OCI-LY1 (cell line): ENCODE measurements at regions not wholly inside any gene's neighbourhood (a gene's known extent, or its start where the extent isn't known, plus 50 kb on each side); places are given as distances from the start of the nearest gene placed in this dataset.

Experiments used
- H2AFZ ChIP-seq: fragments of 200-600 bp; sonication (generic), shearing (Covaris generic); 2 replicates; pipeline ENCODE4 v1.6.0; 2014; ENCODE audit warnings: antibody characterized with exemption, mild to moderate bottlenecking, low read length
- H3F3A ChIP-seq: fragments of 200-600 bp; sonication (generic), shearing (Covaris generic); 2 replicates; pipeline ENCODE4 v1.6.0; 2014; ENCODE audit warnings: mild to moderate bottlenecking, antibody characterized with exemption, low read length, moderate library complexity; ENCODE audit not compliant: insufficient read depth
- H3K27ac ChIP-seq: fragments of 200-600 bp; sonication (generic); 2 replicates; pipeline ENCODE4 v1.5.1; 2014; ENCODE audit warnings: low read length, mixed run types, mild to moderate bottlenecking, low read depth; ENCODE audit not compliant: poor library complexity, severe bottlenecking
- H3K27me3 ChIP-seq: fragments of 200-600 bp; sonication (generic); 2 replicates; pipeline ENCODE4 v1.6.0; 2014; ENCODE audit warnings: antibody characterized with exemption, mild to moderate bottlenecking, low read length, moderate library complexity; ENCODE audit not compliant: insufficient read depth
- H3K36me3 ChIP-seq: fragments of 200-600 bp; sonication (generic); 2 replicates; pipeline ENCODE4 v1.6.1; 2014; ENCODE audit warnings: mild to moderate bottlenecking, antibody characterized with exemption, low read length, moderate library complexity, mixed read lengths; ENCODE audit not compliant: insufficient read depth
- H3K4me1 ChIP-seq: fragments of 200-600 bp; sonication (generic); 2 replicates; pipeline ENCODE4 v1.5.1; 2014; ENCODE audit warnings: mild to moderate bottlenecking, low read length, moderate library complexity; ENCODE audit not compliant: insufficient read depth, severe bottlenecking
- H3K4me2 ChIP-seq: fragments of 200-600 bp; sonication (generic), shearing (Covaris generic); 2 replicates; pipeline ENCODE4 v1.6.1; 2014; ENCODE audit warnings: low read length
- H3K4me3 ChIP-seq: fragments of 200-600 bp; sonication (generic); 2 replicates; pipeline ENCODE4 v1.5.1; 2014; ENCODE audit warnings: low read length, low read depth, mild to moderate bottlenecking, mixed read lengths; ENCODE audit not compliant: poor library complexity, severe bottlenecking
- H3K79me2 ChIP-seq: fragments of 200-600 bp; shearing (Covaris generic); 2 replicates; pipeline ENCODE4 v1.6.1; 2016; ENCODE audit warnings: mixed run types, low read length, mixed read lengths; ENCODE audit not compliant: insufficient read depth
- H3K9ac ChIP-seq: fragments of 200-600 bp; sonication (generic), shearing (Covaris generic); 2 replicates; pipeline ENCODE4 v1.6.1; 2014; ENCODE audit warnings: mild to moderate bottlenecking, low read length, mixed read lengths
- H3K9me2 ChIP-seq: fragments of 200-600 bp; sonication (generic), shearing (Covaris generic); 2 replicates; pipeline ENCODE4 v1.6.1; 2014; ENCODE audit warnings: low read depth, mild to moderate bottlenecking, low read length, mixed read lengths
- H3K9me3 ChIP-seq: fragments of 200-600 bp; shearing (Covaris generic); 2 replicates; pipeline ENCODE4 v1.6.1; 2014; ENCODE audit warnings: low read length, mixed read lengths
- H4K20me1 ChIP-seq: fragments of 200-600 bp; sonication (generic), shearing (Covaris generic); 2 replicates; pipeline ENCODE4 v1.6.0; 2016; ENCODE audit warnings: mild to moderate bottlenecking, low read length; ENCODE audit not compliant: insufficient read depth
- CTCF ChIP-seq: fragments of 200-600 bp; sonication (generic), shearing (Covaris generic); IDR thresholded peaks from 2 replicates; pipeline ENCODE4 v1.5.1; 2017; ENCODE audit warnings: mild to moderate bottlenecking, antibody characterized with exemption, low read length, moderate library complexity, mixed read lengths
- EZH2 ChIP-seq: fragments of 200-600 bp; sonication (generic), shearing (Covaris generic); IDR thresholded peaks from 2 replicates; pipeline ENCODE4 v1.8.0; 2017; ENCODE audit warnings: borderline replicate concordance, mixed run types, mild to moderate bottlenecking, antibody characterized with exemption, low read length, moderate library complexity, mixed read lengths

- no peak overlapping the region for H3K4me2 ChIP-seq
- H3K27me3 ChIP-seq, result no peaks in the 10 kb centered on the region
- no peaks in the 10 kb centered on the region for H3K4me1 ChIP-seq
- H3K27ac ChIP-seq, result no peak overlapping the region
- H3K9ac ChIP-seq, result no peak overlapping the region
- no peaks in the 10 kb centered on the region for H3K9me3 ChIP-seq
- no peaks in the 10 kb centered on the region for H4K20me1 ChIP-seq
- no peak overlapping the region for H3K4me3 ChIP-seq
- H2AFZ ChIP-seq, result no peak overlapping the region
- no peaks in the 10 kb centered on the region for H3K36me3 ChIP-seq
- H3F3A ChIP-seq, result no peaks in the 10 kb centered on the region
- no peak for TF ChIP-seq CTCF
- no peaks in the 10 kb centered on the region for H3K9me2 ChIP-seq
- H3K79me2 ChIP-seq, result no peaks in the 10 kb centered on the region
Measured at GRCh38 chr4:181581983-181582382, 661.2 kb upstream of the TENM3 start.

DNA sequence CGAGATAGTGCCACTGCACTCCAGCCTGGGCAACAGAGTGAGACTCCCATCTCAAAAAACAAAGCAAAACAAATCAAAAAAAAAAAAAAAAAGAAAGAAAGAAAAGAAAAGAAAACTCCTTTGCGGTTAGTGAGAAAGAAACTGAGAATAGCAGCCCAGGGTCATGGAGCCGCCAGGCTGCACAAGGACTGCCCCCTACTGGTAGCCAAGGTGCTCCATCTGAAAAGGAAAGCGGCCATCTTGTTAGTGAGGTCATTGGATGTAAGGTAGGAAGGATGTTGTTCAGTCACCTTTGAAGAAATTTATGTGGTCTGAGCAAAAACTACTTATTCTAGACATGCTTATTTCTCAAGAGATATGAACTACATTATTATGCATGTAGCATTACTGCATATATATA is 660.6 kb upstream of the TENM3 start:
- TF ChIP-seq CTCF (peak; percentile 53; the same call in 1 of the 2 replicates), EZH2 (no peak)
- H3K9ac ChIP-seq, result no peak overlapping the region
- H3F3A ChIP-seq, result no peaks in the 10 kb centered on the region
- H2AFZ ChIP-seq, result no peak overlapping the region
- no peak overlapping the region for H3K4me2 ChIP-seq
- H3K4me1 ChIP-seq, result no peaks in the 10 kb centered on the region
- no peak overlapping the region for H3K4me3 ChIP-seq
- 0 out of 2 replicates have a peak, but pooled peaks cover 5% of the 10 kb centered on the region for H3K27me3 ChIP-seq
- no peak overlapping the region for H3K27ac ChIP-seq
- H3K79me2 ChIP-seq, result no peaks in the 10 kb centered on the region
- no peaks in the 10 kb centered on the region for H3K9me2 ChIP-seq
- no peaks in the 10 kb centered on the region for H4K20me1 ChIP-seq
- no peaks in the 10 kb centered on the region for H3K36me3 ChIP-seq
- no peaks in the 10 kb centered on the region for H3K9me3 ChIP-seq

GRCh38 chr4:181588733-181589302 is 654.4 kb upstream of the TENM3 start:
- no peaks in the 10 kb centered on the region for H3K79me2 ChIP-seq
- H4K20me1 ChIP-seq, result no peaks in the 10 kb centered on the region
- H3K4me3 ChIP-seq, result no peak overlapping the region
- H3K36me3 ChIP-seq, result no peaks in the 10 kb centered on the region
- no peak overlapping the region for H3K9ac ChIP-seq
- H3K9me3 ChIP-seq, result no peaks in the 10 kb centered on the region
- H3K4me1 ChIP-seq, result no peaks in the 10 kb centered on the region
- H3K27me3 ChIP-seq, result 0 out of 2 replicates have a peak, but pooled peaks cover 5% of the 10 kb centered on the region
- no peak overlapping the region for H2AFZ ChIP-seq
- H3K9me2 ChIP-seq, result no peaks in the 10 kb centered on the region
- H3F3A ChIP-seq, result no peaks in the 10 kb centered on the region
- H3K27ac ChIP-seq, result no peak overlapping the region
- TF ChIP-seq CTCF (no peak), EZH2 (no peak)
- no peak overlapping the region for H3K4me2 ChIP-seq
